AG09319 (cell line): ENCODE measurements at regions not wholly inside any gene's neighbourhood (a gene's known extent, or its start where the extent isn't known, plus 50 kb on each side); places are given as distances from the start of the nearest gene placed in this dataset.

Experiments used
- DNase-seq: peaks from one replicate; pipeline ENCODE4 v3.0.0-alpha.2; 2010; ENCODE audit warnings: low read depth; ENCODE audit errors: extremely low read depth
- CTCF ChIP-seq: IDR thresholded peaks from 2 replicates; pipeline ENCODE4 v1.5.1; 2011; ENCODE audit warnings: low read depth, mild to moderate bottlenecking, inconsistent platforms, low read length, moderate library complexity

- no peak for TF ChIP-seq CTCF
- DNase-seq: no peak
Observed at GRCh38 chr1:81349194-81349965, 451.4 kb upstream of the ADGRL2 start.

- TF ChIP-seq CTCF: no peak
- DNase-seq: no peak
Observed at GRCh38 chr1:81345110-81345509, 455.6 kb upstream of the ADGRL2 start.

- DNase-seq: no peak
- no peak for TF ChIP-seq CTCF
Observed at GRCh38 chr1:81340239-81340638, 460.5 kb upstream of the ADGRL2 start.

- TF ChIP-seq CTCF: no peak
- no peak for DNase-seq
Observed at GRCh38 chr1:81337226-81337625, 463.5 kb upstream of the ADGRL2 start.

- no peak for TF ChIP-seq CTCF
Observed at GRCh38 chr1:81335876-81336275, 464.9 kb upstream of the ADGRL2 start.

GRCh38 chr1:81330521-81330920 is 470.2 kb upstream of the ADGRL2 start:
- no peak for TF ChIP-seq CTCF
- DNase-seq: no peak

More at GRCh38 chr1:81335876-81336275, 464.9 kb upstream of the ADGRL2 start:
- no peak for DNase-seq

GRCh38 chr1:81330111-81330510 is 470.6 kb upstream of the ADGRL2 start:
- DNase-seq: no peak
- no peak for TF ChIP-seq CTCF
